H1 (cell line): ENCODE measurements at regions not wholly inside any gene's neighbourhood (a gene's known extent, or its start where the extent isn't known, plus 50 kb on each side); places are given as distances from the start of the nearest gene placed in this dataset.

Experiments
- CTCF ChIA-PET: fragments of 300-600 bp; sonication (Branson Sonifier 250); formaldehyde crosslinking; loops from one replicate; lab custom pipeline; 2021; ENCODE audit not compliant: partially characterized antibody; lab: Charles Lee
- POLR2A ChIA-PET: fragments of 300-600 bp; sonication (Branson Sonifier 250); formaldehyde crosslinking; loops from one replicate; lab custom pipeline; 2021; ENCODE audit warnings: inconsistent platforms; ENCODE audit not compliant: partially characterized antibody; lab: Charles Lee
- DNase-seq, 2 experiments: peaks; one replicate each; pipeline versions ENCODE4 v3.0.0 to v3.0.0-alpha.2; 2010 to 2022; ENCODE audit warnings: low spot score in 2 of 2, low read depth in 1 of 2, mixed read lengths in 1 of 2
- FAIRE-seq: peaks from 2 replicates; lab custom pipeline; 2011; peaks lifted over from hg19 to GRCh38; lab: Jason Lieb, UNC
- H2AFZ ChIP-seq: 2 replicates; pipeline ENCODE4 v1.8.1; 2012; ENCODE audit warnings: low read length, inconsistent platforms
- H2AK5ac ChIP-seq: 2 replicates; pipeline ENCODE4 v1.6.1; 2013; ENCODE audit warnings: low read depth, low read length
- H2BK120ac ChIP-seq: replicated peaks from 2 replicates; pipeline ENCODE3; 2013; ENCODE audit warnings: low read depth, low read length, inconsistent platforms
- H2BK12ac ChIP-seq: 2 replicates; pipeline ENCODE4 v1.6.1; 2013; ENCODE audit warnings: low read depth, low read length
- H2BK15ac ChIP-seq: 2 replicates; pipeline ENCODE4 v1.6.1; 2013; ENCODE audit warnings: low read length
- H2BK20ac ChIP-seq: 2 replicates; pipeline ENCODE4 v1.6.1; 2013; ENCODE audit warnings: low read length
- H2BK5ac ChIP-seq: 2 replicates; pipeline ENCODE4 v1.6.1; 2013; ENCODE audit warnings: low read depth, low read length
- H3K14ac ChIP-seq: 2 replicates; pipeline ENCODE4 v1.6.1; 2013; ENCODE audit warnings: inconsistent platforms; ENCODE audit not compliant: insufficient read length
- H3K18ac ChIP-seq: 2 replicates; pipeline ENCODE4 v1.6.1; 2013; ENCODE audit warnings: low read length; ENCODE audit errors: extremely low read depth
- H3K23ac ChIP-seq: 2 replicates; pipeline ENCODE4 v1.6.1; 2013; ENCODE audit warnings: inconsistent platforms; ENCODE audit not compliant: insufficient read length
- H3K23me2 ChIP-seq: 2 replicates; pipeline ENCODE4 v1.6.1; 2013; ENCODE audit warnings: low read depth, low read length
- H3K27ac ChIP-seq: 2 replicates; pipeline ENCODE4 v1.6.1; 2011; ENCODE audit warnings: low read depth, low read length, inconsistent platforms
- H3K27me3 ChIP-seq, 4 experiments: replicated peaks in 1 of 4; 1 replicate in 1 of 4; 2 replicates in 3 of 4; pipeline versions ENCODE4 v1.6.1 to v1.8.1; 2011 to 2013; ENCODE audit warnings: low read length in 3 of 4, mild to moderate bottlenecking in 3 of 4, inconsistent platforms in 2 of 4, mixed read lengths in 2 of 4, moderate library complexity in 1 of 4; ENCODE audit not compliant: control insufficient read depth in 3 of 4, insufficient read depth in 3 of 4; ENCODE audit errors: extremely low read depth in 1 of 4
- H3K36me3 ChIP-seq, 4 experiments: 2 replicates each; pipeline versions ENCODE4 v1.6.1 to v1.8.1; 2011 to 2013; ENCODE audit warnings: mild to moderate bottlenecking in 4 of 4, low read length in 3 of 4, moderate library complexity in 2 of 4, control low read depth in 1 of 4, inconsistent platforms in 1 of 4; ENCODE audit not compliant: insufficient read depth in 4 of 4, control insufficient read depth in 2 of 4
- H3K4ac ChIP-seq: replicated peaks from 2 replicates; pipeline ENCODE3; 2013; ENCODE audit warnings: low read length, low read depth, mixed read lengths, inconsistent platforms; ENCODE audit not compliant: insufficient read length
- H3K4me1 ChIP-seq, 4 experiments: replicated peaks in 1 of 4; 1 replicate in 1 of 4; 2 replicates in 3 of 4; pipeline versions ENCODE4 v1.6.1 to v1.8.1; 2011 to 2013; ENCODE audit warnings: low read length in 3 of 4, inconsistent platforms in 2 of 4, mixed read lengths in 1 of 4; ENCODE audit not compliant: insufficient read depth in 4 of 4, control insufficient read depth in 3 of 4
- H3K4me2 ChIP-seq, 2 experiments: 2 replicates each; pipeline versions ENCODE4 v1.6.1 to v1.8.1; 2011 to 2013; ENCODE audit warnings: low read depth in 2 of 2, low read length in 2 of 2, control low read depth in 1 of 2, inconsistent platforms in 1 of 2, mild to moderate bottlenecking in 1 of 2; ENCODE audit not compliant: insufficient read depth in 1 of 2
- H3K4me3 ChIP-seq, 4 experiments: fragments of 200-600, 300-600 bp in 1 of 4; sonication (generic), shearing (Covaris generic), sonication (Bioruptor Twin) in 1 of 4; 2 replicates each; pipeline versions ENCODE4 v1.5.1 to v1.8.1; 2011 to 2016; ENCODE audit warnings: low read length in 4 of 4, low read depth in 3 of 4, control low read depth in 2 of 4, inconsistent platforms in 2 of 4, mild to moderate bottlenecking in 2 of 4, mixed read lengths in 1 of 4, moderate library complexity in 1 of 4; ENCODE audit not compliant: insufficient read depth in 2 of 4; ENCODE audit errors: extremely low read depth in 1 of 4
- H3K56ac ChIP-seq: replicated peaks from 2 replicates; pipeline ENCODE3; 2013; ENCODE audit warnings: low read depth, mild to moderate bottlenecking, mixed read lengths, low read length, inconsistent platforms; ENCODE audit not compliant: insufficient read length
- H3K79me1 ChIP-seq: 2 replicates; pipeline ENCODE4 v1.6.1; 2013; ENCODE audit warnings: low read depth, low read length, control low read depth
- H3K79me2 ChIP-seq, 2 experiments: 2 replicates each; pipeline versions ENCODE4 v1.6.1 to v1.8.1; 2012 to 2013; ENCODE audit warnings: low read length in 2 of 2, mild to moderate bottlenecking in 2 of 2, inconsistent platforms in 1 of 2; ENCODE audit not compliant: insufficient read depth in 2 of 2, control insufficient read depth in 1 of 2
- H3K9ac ChIP-seq, 4 experiments: replicated peaks in 1 of 4; 1 replicate in 1 of 4; 2 replicates in 3 of 4; pipeline versions ENCODE4 v1.6.1 to v1.8.1; 2011 to 2013; ENCODE audit warnings: low read depth in 3 of 4, low read length in 3 of 4, control low read depth in 2 of 4, mild to moderate bottlenecking in 2 of 4, moderate library complexity in 2 of 4, inconsistent platforms in 1 of 4; ENCODE audit errors: extremely low read depth in 1 of 4
- H3K9me3 ChIP-seq, 2 experiments: 2 replicates each; pipeline versions ENCODE4 v1.6.1 to v1.8.1; 2012 to 2013; ENCODE audit warnings: mild to moderate bottlenecking in 2 of 2, moderate library complexity in 2 of 2, control low read depth in 1 of 2, inconsistent platforms in 1 of 2, low read depth in 1 of 2, low read length in 1 of 2, mixed read lengths in 1 of 2; ENCODE audit not compliant: insufficient read depth in 2 of 2
- H4K20me1 ChIP-seq, 2 experiments: replicated peaks in 1 of 2; 2 replicates each; pipeline versions ENCODE3 to v1.8.1; 2011 to 2013; ENCODE audit warnings: inconsistent platforms in 2 of 2, low read length in 2 of 2, mild to moderate bottlenecking in 1 of 2; ENCODE audit not compliant: insufficient read depth in 2 of 2, control insufficient read depth in 1 of 2
- H4K5ac ChIP-seq: 2 replicates; pipeline ENCODE4 v1.6.1; 2013; ENCODE audit warnings: low read length, low read depth, mixed read lengths, inconsistent platforms; ENCODE audit not compliant: insufficient read length
- H4K8ac ChIP-seq: 2 replicates; pipeline ENCODE4 v1.8.0; 2013; ENCODE audit warnings: mild to moderate bottlenecking, moderate library complexity, low read length, inconsistent platforms; ENCODE audit not compliant: insufficient read depth; ENCODE audit errors: extremely low read depth
- H4K91ac ChIP-seq: replicated peaks from 2 replicates; pipeline ENCODE3; 2013; ENCODE audit warnings: low read length, mixed read lengths, inconsistent platforms; ENCODE audit not compliant: insufficient read length
- CBX5 ChIP-seq: fragments of 300-800, 300-1000 bp; sonication (generic); IDR thresholded peaks from 2 replicates; pipeline ENCODE4 v1.7.1; 2016; ENCODE audit warnings: antibody characterized with exemption, low read length, low read depth
- MAFK ChIP-seq: IDR thresholded peaks from 2 replicates; pipeline ENCODE4 v1.6.1; 2012; ENCODE audit warnings: low read depth, mild to moderate bottlenecking, improper control_type of control experiment, low read length
- POLR2A ChIP-seq, 2 experiments: IDR thresholded peaks; 1 replicate in 1 of 2; 2 replicates in 1 of 2; pipeline ENCODE4 v1.6.1; 2011; ENCODE audit warnings: low read depth in 2 of 2, low read length in 2 of 2, mild to moderate bottlenecking in 2 of 2; ENCODE audit errors: control extremely low read depth in 1 of 2
- WGBS, 2 experiments: shearing (Covaris generic) in 1 of 2; methylation state at CpG; one replicate each; pipeline versions ENCODE4 v1.1.6 to v1.1.7; 2013 to 2015; ENCODE audit warnings: low lambda C conversion rate in 2 of 2, mixed read lengths in 2 of 2, inconsistent platforms in 1 of 2, low coverage in 1 of 2, missing lambda C conversion rate in 1 of 2; ENCODE audit not compliant: insufficient replicate concordance in 2 of 2, insufficient coverage in 1 of 2, insufficient read length in 1 of 2; ENCODE audit errors: extremely low coverage in 1 of 2, missing lambda C conversion rate in 1 of 2; 5-methylcytosine and 5-hydroxymethylcytosine counted together

DNA sequence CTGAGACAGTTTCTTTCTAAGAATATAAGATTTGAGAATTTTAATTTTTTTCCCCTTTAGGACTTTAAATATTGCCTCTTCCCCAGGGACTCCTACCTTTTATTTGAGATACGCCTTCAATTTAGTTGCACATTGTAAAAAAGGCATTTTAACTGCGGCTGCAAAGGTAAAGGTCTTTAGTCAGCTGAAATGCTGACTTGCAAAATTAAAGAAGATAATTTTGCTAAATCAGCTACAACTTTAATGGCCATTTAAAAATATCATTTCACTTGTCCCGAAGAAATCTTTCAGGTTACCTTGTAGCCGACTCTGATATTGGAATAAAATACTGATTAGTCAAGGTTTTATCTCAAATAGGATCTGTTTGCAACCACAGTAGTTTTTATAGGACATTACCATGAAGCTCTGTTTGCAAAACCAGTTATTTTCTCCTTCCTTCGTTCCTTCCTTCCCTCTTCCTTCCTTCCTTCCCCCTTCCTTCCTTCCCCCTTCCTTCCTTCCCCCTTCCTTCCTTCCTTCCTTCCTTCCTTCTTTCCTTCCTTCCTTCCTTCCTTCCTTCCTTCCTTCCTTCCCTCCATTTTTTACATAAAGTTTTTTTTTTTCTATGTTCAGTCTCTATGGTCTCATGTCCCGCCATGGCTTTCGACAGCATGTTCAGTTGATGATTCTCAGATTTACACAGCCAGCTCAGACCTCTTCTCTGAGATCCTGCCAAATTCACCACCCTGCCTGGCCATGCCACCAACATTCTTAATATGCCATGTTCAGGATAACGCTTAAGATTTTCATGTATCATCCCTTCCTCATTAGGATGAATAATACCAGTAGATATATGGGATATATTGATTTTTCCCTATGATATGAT is 405.4 kb upstream of the PRKX start:
- H3K14ac ChIP-seq = no peak overlapping the region
- peak; percentile 48 for FAIRE-seq
- no peak for DNase-seq
- no peaks in the 10 kb centered on the region for H3K23me2 ChIP-seq
- no peak overlapping the region for H2BK5ac ChIP-seq
- H3K4me1 ChIP-seq = no peaks in the 10 kb centered on the region
- H2AFZ ChIP-seq = no peak overlapping the region
- no peak overlapping the region for H3K4ac ChIP-seq
- H2BK12ac ChIP-seq = no peak overlapping the region
- no peak overlapping the region for H3K27ac ChIP-seq
- H2BK120ac ChIP-seq = no peak overlapping the region
- H2BK15ac ChIP-seq = no peak overlapping the region
- no peaks in the 10 kb centered on the region for H3K79me1 ChIP-seq
- no peak overlapping the region for H3K56ac ChIP-seq
- H2BK20ac ChIP-seq = no peak overlapping the region
- no peak overlapping the region for H3K9ac ChIP-seq
- WGBS, 2 experiments = 91% methylated on average over 7 of the region's 8 CpGs; no CpG with 5 or more reads in 1 of the 2 experiments
- CTCF ChIA-PET = interaction anchor here (0.6 to 0.7 kb wide), 2 partner anchors 100 to 960 kb away, joined by 3 read pairs; no protein-coding TSS in a partner anchor
- H3K18ac ChIP-seq = no peak overlapping the region
- H3K79me2 ChIP-seq = no peaks in the 10 kb centered on the region
- H4K5ac ChIP-seq = no peak overlapping the region
- no peak overlapping the region for H3K4me2 ChIP-seq
- no peak overlapping the region for H2AK5ac ChIP-seq
- no peaks in the 10 kb centered on the region for H4K20me1 ChIP-seq
- POLR2A ChIA-PET = no interaction called here
- H3K23ac ChIP-seq = no peak overlapping the region
- H3K36me3 ChIP-seq = no peaks in the 10 kb centered on the region
- H3K27me3 ChIP-seq = no peaks in the 10 kb centered on the region
- H3K4me3 ChIP-seq = no peak overlapping the region
- no peak overlapping the region for H4K91ac ChIP-seq
- H3K9me3 ChIP-seq = no peaks in the 10 kb centered on the region
- H4K8ac ChIP-seq = no peak overlapping the region
- TF ChIP-seq CBX5 (no peak), MAFK (peak; percentile 35; the same call in 1 of the 2 replicates), POLR2A (IDR thresholded peaks at IDR 0.05; ENCODE audit: control extremely low read depth in 1 of 2, low read depth in 2 of 2, low read length in 2 of 2) (no peak)
